NCI-H2196 (cell line): ENCODE measurements at regions not wholly inside any gene's neighbourhood (a gene's known extent, or its start where the extent isn't known, plus 50 kb on each side); places are given as distances from the start of the nearest gene placed in this dataset.
"Not testable (repeated sequence)": the region's sequence is repeated elsewhere in the genome, so short reads cannot be mapped to it uniquely, and the experiment has no call there.

Experiments
- DNase-seq: peaks from one replicate; lab custom pipeline; 2025; ENCODE audit not compliant: unreplicated experiment; lab: John Stamatoyannopoulos, UW

DNA sequence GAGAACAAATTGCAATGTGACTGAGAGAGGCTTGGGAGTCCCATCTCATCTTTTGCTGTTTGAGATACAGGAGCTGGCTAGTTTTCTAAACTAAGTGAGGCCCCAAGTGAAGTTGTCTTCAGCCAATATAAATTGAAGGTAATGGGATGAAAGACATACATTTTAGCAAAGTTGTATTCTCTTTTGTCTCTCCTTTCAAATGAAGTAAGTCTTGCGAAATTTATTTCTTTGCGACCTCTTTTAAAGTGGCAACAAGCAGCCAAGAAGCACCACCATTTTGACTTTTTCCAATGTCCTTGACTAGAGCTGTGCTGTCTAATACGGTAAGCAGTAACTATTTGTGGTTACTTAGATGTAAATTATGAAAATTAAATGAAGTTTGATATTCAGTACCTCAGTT, 385.7 kb downstream of the USP25 start:
- no peak for DNase-seq

DNA sequence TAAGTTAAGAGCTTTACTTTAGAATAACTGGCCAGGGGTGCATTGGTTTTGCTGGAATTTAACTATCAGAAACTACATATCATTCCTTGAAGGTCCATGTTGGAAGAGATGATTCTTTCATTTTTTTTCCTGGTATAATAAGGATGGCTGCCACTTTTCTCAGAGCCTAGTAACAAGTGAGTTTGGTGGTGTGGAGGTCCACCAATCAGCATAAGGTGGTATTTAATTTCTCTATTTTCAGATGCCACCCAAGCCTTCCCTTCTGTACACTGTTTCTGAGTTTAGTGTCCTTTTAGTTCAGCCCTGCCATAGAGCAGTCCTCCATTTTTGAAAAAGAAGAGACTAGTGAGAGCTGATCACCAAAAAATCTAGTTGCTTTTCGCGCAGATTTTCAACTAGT, 386.3 kb downstream of the USP25 start:
- no peak for DNase-seq

DNA sequence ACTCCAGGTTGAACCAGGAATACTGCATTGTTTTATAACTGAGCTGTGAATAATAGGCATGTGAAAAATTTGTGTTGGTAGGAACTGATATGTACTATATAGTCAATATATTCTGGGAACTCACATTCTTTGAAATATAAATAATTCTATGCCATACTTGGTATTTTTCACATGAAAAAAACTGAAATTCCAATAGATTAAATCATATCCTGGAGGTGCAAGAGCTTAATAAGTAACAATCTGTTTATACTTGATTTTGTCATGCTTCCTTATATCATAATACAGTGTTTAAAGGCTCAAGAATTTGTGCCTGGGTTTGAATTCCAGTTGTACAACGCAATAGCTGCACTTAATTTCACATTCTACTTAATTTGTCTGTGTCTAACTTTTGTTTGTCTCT, 387.0 kb downstream of the USP25 start:
- no peak for DNase-seq

- no peak for DNase-seq
Measured at GRCh38 chr21:16117331-16117730, 387.5 kb downstream of the USP25 start.

DNA sequence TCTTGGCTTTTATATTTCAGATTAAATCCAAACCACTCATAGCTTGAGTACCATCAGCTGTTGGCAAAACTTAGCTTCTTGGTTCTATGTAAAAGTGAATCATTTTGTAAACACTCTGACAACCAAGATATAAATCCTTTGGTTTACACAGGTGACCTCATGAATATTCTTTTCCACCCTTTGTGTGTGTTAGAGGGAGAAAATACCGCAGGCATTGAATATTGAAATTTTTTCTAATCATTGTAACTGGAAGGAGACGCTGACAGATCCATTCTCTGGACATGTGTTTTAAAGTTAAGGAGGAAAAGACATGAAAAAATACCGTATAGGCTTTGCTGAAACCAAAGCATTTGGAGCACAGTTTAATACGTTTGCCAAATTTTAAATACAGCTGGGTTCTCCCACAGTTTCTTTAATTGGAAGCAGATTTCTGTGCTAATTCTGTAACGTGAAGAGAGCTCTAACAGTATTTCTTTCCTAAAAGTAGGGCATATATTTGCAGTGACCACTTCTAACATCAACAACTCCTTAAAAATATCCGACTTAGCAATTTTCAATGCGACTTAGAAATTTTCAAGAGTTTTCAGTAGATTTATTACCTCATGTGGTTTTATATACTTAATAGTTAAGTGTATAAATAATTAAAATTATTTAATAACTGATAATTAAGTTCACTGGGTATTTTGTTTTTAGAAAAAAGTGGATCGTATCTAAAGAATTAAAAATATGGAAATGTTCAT, 388.2 kb downstream of the USP25 start:
- DNase-seq: no peak

DNA sequence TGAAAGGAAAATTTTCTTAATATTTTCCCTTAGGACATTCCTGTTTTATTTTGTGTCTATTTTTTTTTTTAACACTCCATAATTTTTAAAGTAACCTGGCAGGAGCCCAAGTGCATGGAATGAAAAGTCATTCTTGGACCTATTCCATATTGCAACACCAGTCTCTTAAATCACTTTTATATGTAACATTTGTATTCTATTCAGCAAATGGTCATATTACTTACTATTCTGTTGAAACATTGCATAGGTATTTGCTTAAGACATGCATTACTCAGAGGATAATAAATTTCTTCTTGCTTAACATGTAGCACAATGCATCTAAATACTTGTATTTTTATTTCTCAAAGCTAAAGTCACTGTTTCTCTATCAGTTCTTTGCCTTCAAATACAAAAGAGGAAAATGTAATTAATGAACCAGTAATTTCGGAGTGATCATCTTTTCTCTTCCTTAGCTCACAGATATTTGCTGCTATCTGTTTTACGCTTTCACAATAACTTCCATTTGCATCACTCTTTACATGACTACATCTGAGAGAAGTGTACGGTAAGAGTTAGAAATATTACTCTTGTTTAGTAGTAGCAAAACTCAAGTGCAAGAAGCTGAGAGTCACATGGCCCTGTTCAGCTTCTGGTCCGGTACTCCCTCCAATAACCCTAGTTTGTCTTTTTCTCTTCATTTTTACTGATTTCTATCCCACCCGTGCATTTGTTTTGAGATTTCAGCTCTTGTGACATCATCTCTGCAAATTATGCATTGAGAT, 394.8 kb downstream of the USP25 start:
- no peak for DNase-seq

GRCh38 chr21:16125274-16125673, 395.5 kb downstream of the USP25 start:
- no peak for DNase-seq

GRCh38 chr21:16132453-16132852, 402.7 kb downstream of the USP25 start:
- DNase-seq: not testable (repeated sequence)

DNA sequence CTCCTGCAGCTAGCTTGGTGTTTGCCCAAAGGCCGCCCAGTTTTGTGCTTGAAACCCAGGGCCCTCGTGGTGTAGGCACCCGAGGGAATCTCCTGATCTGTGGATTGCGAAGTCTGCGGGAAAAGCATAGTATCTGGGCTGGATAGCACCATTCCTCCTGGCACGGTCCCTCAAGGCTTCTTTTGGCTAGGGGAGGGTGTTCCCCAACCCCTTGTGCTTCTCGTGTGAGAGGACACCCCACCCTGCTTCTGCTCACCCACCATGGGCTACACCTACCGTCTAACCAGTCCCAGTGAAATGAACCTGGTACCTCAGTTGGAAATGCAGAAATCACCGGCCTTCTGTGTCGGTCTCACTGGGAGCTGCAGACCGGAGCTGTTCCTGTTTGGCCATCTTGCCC, 403.5 kb downstream of the USP25 start:
- no peak for DNase-seq

- no peak for DNase-seq
Measured at GRCh38 chr21:16134134-16134533, 404.4 kb downstream of the USP25 start.

- no peak for DNase-seq
Measured at GRCh38 chr21:16137106-16137505, 407.3 kb downstream of the USP25 start.

- DNase-seq: no peak
Measured at GRCh38 chr21:16145052-16145451, 415.3 kb downstream of the USP25 start.

DNA sequence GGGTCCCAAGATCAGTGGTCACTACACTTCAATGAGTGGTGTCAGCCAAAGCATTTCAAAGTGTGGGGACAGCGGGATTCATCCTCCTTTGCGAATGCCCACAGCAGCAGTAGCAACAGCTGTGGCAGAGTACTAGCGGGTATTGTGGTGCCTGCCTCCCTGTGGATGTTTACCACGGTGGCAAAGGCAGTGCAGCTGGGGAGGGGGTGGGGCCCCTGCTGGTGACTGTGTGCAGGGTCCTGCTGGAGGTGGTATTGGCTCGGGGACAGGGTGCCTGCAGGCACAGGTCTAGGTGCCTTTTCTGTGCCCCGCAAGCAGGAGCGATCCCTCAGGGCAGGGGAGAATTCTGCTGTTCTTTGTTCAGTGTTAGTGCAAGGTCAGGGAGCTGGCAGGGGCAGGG, 415.7 kb downstream of the USP25 start:
- DNase-seq: no peak

DNA sequence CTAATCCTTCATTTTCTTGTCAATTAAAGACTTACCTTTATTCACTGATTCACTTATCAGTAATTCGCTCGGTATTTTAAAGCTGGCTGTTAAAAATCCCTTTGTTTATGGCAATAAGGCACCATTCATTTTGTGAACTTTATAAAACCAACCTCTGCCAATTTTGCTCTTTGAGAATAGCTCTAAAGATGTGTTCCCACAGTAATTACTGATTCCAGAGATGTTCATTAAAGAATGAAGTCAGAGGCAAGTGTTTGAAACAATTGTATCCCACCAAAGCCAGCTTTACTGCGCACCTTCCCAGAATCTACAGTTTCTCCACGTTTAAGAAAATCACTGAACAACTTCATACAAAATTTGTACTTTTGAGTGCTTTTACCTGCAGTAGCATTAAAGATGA, 424.5 kb downstream of the USP25 start:
- DNase-seq: no peak

- DNase-seq: no peak
Measured at GRCh38 chr21:16154951-16155635, 425.3 kb downstream of the USP25 start.

DNA sequence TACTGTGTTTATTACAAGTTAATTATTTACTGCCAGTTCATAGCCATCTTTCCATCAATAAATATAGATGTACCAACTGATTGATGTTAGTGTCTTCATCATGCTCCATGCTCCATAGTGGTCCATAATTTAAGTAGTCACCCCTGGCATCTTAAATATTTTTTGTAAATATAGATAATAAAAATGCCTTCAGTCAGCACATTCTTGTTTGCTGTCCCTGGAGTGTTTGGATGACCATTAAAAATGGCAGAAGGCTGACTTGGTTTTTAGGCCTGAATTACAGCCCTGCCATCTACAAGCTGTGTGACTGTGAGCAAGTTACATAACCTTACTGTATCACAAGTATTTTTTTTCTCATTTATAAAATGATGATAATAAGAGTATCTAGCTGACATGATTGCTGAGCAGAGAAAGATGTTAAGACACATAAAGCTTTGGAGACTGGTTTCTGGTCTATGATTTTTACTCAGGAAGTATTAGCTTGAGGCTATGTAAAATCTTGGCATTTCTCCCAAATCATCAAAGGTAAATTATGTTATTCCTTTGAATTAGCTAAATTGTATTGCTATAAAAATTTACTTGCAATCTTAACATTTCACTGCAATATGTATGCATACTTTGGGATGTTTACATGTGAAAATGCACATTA, 427.2 kb downstream of the USP25 start:
- DNase-seq: no peak

- no peak for DNase-seq
Measured at GRCh38 chr21:16159213-16159970, 429.6 kb downstream of the USP25 start.

DNA sequence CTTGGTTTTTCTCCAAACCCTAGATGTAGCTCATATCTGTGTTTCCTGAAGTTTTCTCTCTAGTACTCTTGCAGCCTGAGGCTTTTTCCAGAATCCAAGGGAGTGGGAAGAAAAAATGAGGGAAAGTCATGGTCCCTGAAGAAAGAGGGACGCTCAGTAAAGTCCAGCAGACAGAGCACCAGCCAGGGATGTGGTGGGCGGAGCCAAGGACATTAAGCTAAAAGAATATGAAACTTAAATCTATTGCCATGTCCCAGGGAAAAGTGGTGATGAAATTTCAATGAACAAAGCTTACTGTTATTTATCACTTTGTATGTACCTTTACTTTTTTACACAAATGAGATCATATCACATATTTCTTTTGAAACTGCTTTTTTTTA, 430.2 kb downstream of the USP25 start:
- DNase-seq: no peak

- no peak for DNase-seq
Measured at GRCh38 chr21:16162953-16163352, 433.2 kb downstream of the USP25 start.

DNA sequence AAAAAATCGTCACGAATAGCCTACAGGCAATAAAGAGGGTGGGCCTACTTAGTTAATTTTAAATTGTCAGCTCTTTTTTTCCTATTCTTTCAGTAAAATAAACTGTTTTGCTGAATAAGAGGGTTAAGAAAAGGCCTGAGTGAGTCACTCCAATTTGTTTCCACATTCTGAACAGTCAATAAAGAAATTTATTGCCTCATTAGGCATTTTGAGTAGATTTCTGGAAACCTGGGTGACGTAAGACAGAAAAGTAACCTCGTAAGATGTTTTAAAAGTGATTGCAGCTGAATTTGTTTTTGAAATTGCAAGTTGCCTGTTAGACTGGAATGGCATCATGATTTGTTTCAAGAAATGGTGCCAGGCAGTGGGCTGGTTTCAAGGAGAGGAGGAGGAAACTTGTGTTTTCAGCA, 439.3 kb downstream of the USP25 start:
- DNase-seq: no peak

GRCh38 chr21:16169779-16170178, 440.0 kb downstream of the USP25 start:
- DNase-seq: no peak
